HG03432 (cell line): ENCODE measurements at regions not wholly inside any gene's neighbourhood (a gene's known extent, or its start where the extent isn't known, plus 50 kb on each side); places are given as distances from the start of the nearest gene placed in this dataset.
"Not testable (repeated sequence)": the region's sequence is repeated elsewhere in the genome, so short reads cannot be mapped to it uniquely, and the experiment has no call there.

Experiments
- ATAC-seq: cut with Tn5 transposase; IDR thresholded peaks from one replicate; pipeline ENCODE4 v1.9.1; 2021; ENCODE audit warnings: mild to moderate bottlenecking, moderate library complexity; ENCODE audit not compliant: unreplicated experiment

GRCh38 chr4:126097155-126097799 is 782.5 kb downstream of the FAT4 start:
- no peak for ATAC-seq

- ATAC-seq, result peak; percentile 61
Observed at GRCh38 chr4:126106658-126107057, 791.9 kb downstream of the FAT4 start.

- no peak for ATAC-seq
Observed at GRCh38 chr4:126109836-126110235, 795.1 kb downstream of the FAT4 start.

GRCh38 chr4:126113058-126113457 is 798.3 kb downstream of the FAT4 start:
- no peak for ATAC-seq

- ATAC-seq, result no peak
Observed at GRCh38 chr4:126123611-126124325, 809.0 kb downstream of the FAT4 start.

- ATAC-seq, result no peak
Observed at GRCh38 chr4:126124818-126125217, 810.1 kb downstream of the FAT4 start.

- no peak for ATAC-seq
Observed at GRCh38 chr4:126130215-126130614, 815.5 kb downstream of the FAT4 start.

GRCh38 chr4:126136922-126137781 is 822.4 kb downstream of the FAT4 start:
- ATAC-seq, result no peak

GRCh38 chr4:126137782-126138170 is 823.0 kb downstream of the FAT4 start:
- no peak for ATAC-seq

- no peak for ATAC-seq
Observed at GRCh38 chr4:126144543-126145237, 829.9 kb downstream of the FAT4 start.

GRCh38 chr4:126168484-126168883 is 853.7 kb downstream of the FAT4 start:
- ATAC-seq, result no peak

GRCh38 chr4:126172126-126172525 is 857.4 kb downstream of the FAT4 start:
- peak; percentile 88 for ATAC-seq

- no peak for ATAC-seq
Observed at GRCh38 chr4:126174627-126175026, 859.9 kb downstream of the FAT4 start.

GRCh38 chr4:126180642-126181041 is 865.9 kb downstream of the FAT4 start:
- no peak for ATAC-seq

GRCh38 chr4:126182336-126182735 is 867.6 kb downstream of the FAT4 start:
- ATAC-seq, result no peak

- no peak for ATAC-seq
Observed at GRCh38 chr4:126182786-126183185, 868.0 kb downstream of the FAT4 start.

GRCh38 chr4:126183206-126183605 is 868.5 kb downstream of the FAT4 start:
- no peak for ATAC-seq

GRCh38 chr4:126191536-126191935 is 876.8 kb downstream of the FAT4 start:
- ATAC-seq, result no peak

GRCh38 chr4:126192506-126192905 is 877.8 kb downstream of the FAT4 start:
- ATAC-seq, result no peak

GRCh38 chr4:126201251-126202138 is 886.7 kb downstream of the FAT4 start:
- not testable (repeated sequence) for ATAC-seq
